GM18873 (cell line): ENCODE measurements at regions not wholly inside any gene's neighbourhood (a gene's known extent, or its start where the extent isn't known, plus 50 kb on each side); places are given as distances from the start of the nearest gene placed in this dataset.
"Not testable (repeated sequence)": the region's sequence is repeated elsewhere in the genome, so short reads cannot be mapped to it uniquely, and the experiment has no call there.

ENCODE experiments used
- ATAC-seq: cut with Tn5 transposase; IDR thresholded peaks from one replicate; pipeline ENCODE4 v1.9.1; 2021; ENCODE audit warnings: mild to moderate bottlenecking, moderate library complexity, moderate number of reproducible peaks; ENCODE audit not compliant: unreplicated experiment, low FRiP score

DNA sequence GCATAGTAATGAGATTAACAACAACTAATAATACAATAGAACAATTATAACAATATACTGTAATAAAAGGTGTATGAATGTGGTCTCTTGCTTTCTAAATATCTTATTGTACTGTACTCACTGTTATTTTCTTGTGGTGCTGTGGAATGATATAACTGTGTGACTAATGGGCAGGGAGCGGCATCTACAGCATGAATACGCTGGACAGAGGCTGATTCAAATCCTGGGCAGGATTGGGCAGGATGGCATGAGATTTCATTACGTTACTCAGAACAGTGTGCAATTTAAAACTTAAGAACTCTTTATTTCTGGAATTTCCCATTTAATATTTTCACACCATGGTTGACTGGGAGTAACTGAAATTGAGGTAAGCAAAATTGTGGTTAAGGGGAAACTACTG is 1239.8 kb upstream of the GOT2 start:
- no peak for ATAC-seq

DNA sequence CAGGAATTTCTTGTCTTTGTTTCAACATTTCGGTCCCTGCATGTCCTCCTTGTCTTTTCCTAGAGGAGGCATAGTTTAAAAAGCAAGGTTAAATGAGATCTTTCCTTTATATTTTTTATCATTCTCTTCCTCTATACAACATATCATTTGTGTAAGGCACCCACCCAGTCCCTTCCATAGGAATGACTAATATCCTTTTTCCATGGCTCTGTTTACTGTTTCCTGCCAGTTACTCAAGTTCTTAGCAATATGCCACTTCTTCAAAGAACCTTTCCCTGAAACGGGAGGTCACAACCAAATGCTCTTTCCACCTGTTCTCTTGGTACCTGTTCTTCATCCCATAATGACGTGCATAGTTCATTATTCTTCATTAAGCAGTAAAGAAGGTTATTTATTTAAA is 1237.1 kb upstream of the GOT2 start:
- no peak for ATAC-seq

DNA sequence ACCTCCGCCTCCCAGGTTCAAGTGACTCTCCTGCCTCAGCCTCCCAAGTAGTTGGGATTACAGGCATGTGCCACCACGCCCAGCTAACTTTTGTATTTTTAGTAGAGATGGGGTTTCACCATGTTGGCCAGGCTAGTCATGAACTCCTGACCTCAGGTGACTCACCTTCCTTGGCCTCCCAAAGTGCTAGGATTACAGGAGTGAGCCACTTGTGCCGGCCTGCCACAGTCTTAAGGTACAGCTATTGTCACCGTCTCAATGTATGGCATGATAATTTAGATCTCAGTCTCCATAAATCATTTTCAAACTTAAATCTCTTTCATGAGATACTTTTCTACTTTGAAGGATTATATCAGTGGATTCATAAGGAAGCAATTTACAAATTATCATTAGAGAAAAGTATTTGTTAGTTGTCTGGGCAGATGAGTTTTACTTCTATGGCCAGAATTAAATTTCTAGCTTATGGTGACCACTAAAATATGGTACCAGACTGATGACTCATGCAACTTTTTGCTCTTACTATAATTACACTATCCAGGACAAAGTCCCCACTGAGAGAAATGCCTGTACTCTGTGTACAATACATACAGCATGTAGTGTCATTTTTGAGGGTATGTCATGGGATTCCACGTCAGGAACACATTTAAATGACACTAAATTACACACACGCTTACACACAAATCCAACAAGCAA is 1230.3 kb upstream of the GOT2 start:
- ATAC-seq = no peak

DNA sequence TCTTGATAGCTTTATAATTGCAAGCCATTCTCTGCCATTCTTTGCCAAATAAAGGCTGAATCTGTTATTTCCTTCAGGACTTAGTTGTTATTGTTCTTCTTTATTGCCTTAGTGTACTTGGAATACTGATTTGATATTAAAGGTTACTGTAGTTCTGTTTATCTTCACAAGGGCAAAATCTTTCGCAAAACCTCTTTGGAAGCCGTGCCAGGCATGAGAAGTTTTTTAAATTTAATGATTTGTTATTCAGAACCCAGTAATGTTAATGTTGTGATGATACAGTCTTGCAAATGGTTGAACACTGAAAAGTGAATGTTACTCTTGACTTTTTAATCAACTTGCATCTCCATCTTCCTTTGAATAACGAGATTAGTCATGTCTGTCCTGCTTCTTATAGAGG is 1225.2 kb upstream of the GOT2 start:
- ATAC-seq = no peak

DNA sequence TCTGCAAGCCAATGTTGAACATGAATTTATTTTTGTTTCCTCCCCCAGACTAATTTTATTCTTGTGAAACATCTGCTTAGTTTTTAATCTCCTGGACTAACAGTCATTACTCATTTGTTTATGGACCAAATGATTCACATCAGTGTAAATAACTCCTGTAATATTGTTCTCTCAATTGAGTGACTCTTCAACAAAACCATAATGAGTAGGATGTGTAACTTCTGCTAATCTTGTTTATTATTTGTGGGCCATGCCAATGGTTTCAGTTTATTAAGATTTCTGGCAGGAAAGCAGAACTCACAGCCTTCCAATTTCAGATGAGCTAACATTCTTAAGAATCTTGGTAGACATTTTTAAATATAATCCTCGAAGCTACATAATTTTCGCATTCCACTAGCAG is 1216.3 kb upstream of the GOT2 start:
- no peak for ATAC-seq

DNA sequence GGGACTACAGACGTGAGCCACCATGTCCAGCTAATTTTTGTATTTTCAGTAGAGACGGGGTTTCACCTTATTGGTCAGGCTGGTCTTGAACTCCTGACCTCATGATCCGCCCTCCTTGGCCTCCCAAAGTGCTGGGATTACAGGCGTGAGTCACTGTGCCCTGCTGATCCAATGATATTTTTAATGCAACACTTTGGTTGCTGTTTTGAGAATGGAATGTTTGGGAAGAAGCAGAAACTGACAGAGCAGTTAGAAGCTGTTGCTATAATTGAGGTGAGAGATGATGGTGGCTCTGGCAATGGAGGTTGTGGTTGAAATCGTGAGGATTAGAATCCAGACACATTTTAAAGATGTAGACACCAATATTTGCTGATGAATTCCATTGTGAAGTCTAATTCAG is 1209.9 kb upstream of the GOT2 start:
- ATAC-seq = not testable (repeated sequence)

DNA sequence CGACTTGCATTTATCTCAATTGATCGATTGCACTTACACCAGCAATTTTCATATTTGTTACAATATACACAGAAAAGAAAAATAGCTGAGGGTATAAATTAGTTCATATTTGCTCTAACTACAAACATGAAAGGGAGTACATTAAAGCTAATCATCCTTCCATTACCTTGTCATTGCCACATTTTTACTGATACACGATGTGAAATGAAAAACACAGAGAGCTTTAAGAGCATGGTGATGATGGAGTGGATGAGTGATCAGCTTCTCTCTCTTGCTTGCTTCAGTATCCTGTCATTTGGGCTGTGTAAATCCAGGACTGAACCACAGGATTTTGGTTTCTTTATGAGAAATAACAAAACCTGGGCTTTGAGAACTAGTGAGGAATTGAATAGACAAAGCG is 1207.5 kb upstream of the GOT2 start:
- no peak for ATAC-seq

DNA sequence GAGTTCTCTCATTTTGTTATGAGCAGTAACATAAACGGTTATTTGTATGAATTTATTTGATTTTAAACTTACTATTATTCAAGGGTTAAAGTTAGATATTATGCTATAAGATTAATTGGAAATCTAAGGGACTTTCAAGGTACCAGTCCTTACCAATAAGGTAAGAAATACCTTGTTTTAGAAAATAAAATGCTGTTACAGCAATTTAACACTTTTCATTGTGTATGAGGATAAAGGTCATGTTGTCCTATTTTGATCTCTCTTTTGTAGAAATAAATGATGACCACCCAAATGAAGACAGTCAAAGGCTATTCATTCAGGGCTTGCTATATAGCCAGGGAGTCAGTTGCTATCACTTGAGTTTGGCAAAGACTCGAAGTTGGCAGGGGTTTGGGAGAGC is 1185.9 kb upstream of the GOT2 start:
- no peak for ATAC-seq

DNA sequence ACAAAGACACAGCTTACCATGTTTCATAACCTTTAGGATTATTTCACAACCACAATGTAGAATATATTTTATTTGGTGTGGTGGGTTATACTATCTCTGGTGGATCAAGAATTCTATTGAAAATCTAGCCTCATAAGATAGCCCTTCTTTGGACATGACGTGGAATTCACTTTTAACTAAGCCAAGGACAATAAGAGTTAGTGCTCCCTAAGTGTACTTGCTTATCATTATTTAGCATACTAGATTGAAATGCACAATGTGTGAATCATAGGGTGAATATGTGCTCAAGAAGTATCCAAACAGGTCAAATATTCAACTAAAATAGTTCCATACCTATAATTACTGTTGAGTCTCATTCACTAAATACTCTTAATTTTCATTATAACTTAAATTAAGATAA is 1179.5 kb upstream of the GOT2 start:
- ATAC-seq = no peak

DNA sequence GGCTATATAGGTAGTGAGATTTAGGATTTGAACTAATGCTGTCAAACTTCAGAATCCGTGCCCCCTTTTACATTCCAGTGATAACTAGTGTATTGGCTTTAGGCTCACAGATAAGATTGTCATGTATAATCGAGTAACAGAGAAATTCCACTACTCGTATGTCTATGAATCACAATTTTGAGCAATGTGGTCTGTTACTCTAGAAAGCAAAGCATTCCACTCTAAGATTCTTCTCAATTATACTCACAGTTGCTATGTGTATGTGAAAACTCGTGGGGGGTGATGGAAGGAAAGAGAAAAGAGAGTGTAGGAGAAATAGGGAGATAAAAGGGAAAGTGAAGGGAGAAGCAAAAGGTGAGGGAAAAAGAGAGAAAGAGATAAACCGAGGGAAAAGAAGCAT is 1175.1 kb upstream of the GOT2 start:
- no peak for ATAC-seq

DNA sequence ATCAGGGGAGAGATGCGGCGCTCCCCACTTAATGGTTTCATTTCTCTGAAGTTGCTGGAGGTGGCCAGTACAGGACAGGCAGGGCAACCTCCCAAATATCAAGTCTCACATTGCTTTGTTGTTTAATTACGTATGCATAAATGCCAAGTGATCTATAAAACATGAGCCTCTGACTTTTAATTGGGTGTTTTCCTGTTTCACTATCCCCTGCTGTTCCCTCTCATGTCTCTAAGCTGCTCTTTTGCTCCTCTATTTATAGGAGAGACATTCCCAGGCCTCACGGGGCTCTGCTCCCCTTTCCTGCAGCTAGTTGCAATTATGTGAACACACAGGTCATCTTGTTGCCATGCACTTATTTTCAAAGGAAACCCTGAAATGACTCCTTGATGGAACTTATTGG is 1173.5 kb upstream of the GOT2 start:
- ATAC-seq = no peak

DNA sequence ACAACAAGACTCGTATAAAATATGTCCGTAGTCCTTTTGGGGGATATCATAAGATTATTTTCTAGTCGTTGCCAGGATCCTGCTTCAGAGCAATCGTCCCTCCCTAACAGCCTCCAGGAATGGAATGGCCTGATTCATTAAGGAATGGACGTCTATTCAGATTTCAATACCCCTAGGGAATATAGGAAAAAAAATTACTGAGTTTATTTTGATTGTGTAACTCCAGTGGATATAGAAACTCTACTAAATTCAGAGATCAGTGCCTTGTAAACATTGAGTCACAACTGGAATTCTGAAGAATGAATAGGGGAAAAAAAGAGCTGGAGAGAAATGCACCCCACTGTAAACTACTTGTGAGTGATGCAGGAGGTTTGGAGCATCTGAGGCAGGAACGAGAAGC is 1171.5 kb upstream of the GOT2 start:
- ATAC-seq = no peak

DNA sequence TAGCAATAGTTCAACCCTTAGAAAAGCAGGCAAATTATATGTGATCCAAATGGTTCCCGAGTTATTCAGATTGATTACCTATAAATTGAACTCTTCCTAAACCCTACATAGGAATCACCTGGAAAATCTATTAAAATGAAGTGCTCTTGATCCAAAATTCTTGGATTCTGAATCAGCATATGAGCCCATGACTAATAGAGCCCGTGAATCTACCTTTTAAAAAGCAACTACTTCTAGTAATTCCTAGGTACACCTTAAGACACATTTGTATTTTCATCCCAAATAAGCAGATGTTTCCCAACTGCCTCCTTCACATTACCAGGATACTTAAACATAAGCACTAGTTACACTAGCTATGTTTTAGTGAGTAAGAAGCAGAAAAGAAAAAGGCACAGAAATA is 1171.0 kb upstream of the GOT2 start:
- ATAC-seq = no peak

DNA sequence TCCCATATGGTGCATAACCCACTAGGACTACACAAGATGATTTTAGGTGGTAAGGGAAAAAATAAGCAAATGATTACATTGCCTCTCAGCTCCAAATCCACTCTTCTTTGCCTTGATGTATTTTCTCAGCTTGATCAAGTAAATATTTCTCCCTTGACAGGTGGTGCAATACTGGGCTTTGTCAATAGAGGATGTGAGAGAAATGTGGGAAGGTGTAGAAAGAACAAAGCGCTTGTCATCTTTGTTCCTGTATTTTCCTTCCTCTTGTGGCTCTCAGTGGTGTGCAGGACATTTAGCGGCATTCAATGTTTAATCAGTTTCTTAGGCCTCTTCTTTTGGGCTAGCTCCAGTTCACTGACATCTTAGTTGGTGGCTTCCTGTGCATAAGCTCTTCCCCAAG is 1165.8 kb upstream of the GOT2 start:
- no peak for ATAC-seq

DNA sequence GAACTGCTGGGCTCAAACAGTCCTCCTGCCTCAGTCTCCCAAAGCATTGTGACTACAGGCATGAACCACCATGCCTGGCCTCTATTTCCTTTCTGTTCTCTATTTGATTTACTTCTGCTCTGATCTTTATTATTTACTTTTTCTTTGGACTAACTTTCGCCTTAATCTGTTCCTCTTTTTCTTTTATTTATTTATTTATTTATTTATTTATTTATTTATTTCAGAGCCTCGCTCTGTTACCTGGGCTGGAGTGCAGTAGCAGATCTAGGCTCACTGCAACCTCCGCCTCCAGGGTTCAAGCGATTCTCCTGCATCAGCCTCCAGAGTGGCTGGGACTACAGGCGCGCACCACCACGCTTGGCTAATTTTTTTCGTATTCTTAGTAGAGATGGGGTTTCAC is 1158.3 kb upstream of the GOT2 start:
- no peak for ATAC-seq

DNA sequence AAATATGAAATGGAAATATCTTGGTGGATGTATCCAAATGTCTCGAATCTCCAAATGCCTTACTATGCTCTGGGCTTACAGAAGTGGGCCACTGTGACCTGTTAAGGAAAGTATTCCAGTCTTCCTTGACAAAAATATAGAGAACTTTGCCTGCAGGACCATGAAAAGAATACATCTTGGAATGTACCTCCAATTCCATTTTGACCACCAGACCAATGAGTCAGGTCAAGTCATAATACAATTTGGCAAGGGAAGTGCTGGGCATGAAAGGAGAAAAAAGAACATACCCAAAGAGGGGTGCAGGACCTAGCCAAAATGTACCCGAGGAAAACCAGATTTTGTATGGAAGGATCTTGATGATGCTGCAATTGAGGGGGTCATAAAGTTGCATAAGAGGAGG is 1153.7 kb upstream of the GOT2 start:
- ATAC-seq = no peak

DNA sequence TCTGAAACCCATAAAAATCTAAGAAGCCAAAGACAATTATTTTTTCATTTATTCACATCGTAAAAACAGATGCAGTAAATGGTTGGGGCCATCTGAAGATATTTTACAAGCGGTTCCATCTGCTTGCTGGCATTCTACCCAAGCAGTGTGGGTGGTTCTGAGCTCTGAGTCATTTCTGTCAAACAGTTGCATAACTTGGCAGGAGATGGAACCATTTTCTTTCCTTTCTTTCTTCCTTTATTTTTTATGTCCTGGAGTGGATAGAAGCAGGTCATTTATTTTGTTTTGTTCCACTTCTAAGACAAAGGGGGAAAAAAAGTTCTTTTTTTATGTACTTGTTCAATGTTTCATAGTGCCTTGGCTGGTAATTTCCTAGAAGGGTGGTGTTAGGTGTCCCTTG is 1151.9 kb upstream of the GOT2 start:
- ATAC-seq = no peak

DNA sequence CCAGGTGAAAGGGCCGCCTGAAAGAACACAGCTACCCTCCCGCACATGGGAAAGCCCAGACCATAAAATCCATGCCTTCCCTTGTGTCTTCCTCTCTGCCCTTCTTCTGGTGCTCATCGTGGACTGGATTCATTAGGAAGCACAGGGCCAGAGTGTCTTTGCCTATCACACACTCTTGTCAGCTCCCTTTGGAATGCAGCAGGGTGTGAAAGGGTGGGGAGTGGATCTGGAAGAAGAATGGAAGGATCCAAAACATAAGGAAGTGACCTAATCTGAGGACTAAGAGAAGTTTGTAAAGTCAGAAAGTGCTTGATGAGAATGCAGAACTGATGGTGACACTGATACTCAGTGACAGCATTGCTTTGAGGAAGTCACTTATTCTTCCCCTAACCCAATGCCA is 1147.3 kb upstream of the GOT2 start:
- no peak for ATAC-seq

DNA sequence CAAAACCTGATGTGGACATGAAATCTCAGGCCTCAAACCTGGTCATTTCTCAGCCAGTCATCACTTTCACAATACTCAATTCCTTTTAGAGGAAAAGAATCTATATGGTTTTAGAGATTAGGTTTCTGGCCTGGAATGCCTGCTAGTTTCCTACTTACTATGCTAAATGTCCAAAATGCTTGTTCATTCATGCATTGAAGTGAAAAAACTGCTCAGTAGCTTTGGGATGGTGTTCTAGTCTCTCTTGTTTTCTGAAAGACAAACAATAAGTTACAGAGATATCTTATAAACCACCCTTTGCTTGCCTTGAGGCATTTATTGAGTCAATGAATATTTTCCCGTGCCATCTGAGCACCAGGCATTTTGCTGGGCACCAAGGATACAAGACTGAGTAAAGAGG is 1146.5 kb upstream of the GOT2 start:
- no peak for ATAC-seq

DNA sequence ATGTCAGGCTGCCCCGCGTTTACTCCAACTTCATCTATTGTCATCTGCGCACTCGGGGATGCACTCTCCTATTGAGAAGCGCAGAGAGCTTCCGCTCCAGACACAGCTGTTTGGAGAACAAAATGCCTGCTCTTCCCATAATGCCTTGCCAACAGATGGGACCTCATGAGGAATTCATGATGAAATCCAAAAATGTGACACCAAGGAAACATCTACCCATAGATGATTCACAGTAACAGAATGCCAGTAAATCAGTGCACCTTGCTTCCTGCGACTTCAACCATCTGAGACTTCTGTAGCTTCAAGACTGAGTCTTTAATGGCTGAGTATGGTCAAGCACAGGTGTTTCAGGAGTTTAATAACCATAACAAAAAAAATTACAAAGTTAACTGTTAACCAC is 1144.9 kb upstream of the GOT2 start:
- no peak for ATAC-seq

DNA sequence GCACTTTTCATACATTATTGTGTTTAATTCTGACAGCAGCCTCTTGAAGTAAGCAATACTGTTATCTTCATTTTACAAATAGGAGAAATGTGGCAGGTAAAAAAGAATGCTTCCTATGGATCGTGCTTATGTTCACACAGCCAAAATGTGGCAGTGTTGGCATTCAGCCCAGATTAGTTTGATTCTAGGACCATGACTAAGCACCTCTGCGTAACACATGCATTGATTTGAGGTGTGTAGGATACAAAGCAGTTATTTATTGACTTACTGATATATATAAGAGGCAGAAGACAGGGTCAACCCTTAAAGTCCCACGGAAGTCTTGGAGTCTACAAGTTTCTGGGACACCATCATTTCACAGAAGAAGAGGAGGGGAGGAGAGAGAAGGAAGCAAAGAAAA is 1144.4 kb upstream of the GOT2 start:
- no peak for ATAC-seq

DNA sequence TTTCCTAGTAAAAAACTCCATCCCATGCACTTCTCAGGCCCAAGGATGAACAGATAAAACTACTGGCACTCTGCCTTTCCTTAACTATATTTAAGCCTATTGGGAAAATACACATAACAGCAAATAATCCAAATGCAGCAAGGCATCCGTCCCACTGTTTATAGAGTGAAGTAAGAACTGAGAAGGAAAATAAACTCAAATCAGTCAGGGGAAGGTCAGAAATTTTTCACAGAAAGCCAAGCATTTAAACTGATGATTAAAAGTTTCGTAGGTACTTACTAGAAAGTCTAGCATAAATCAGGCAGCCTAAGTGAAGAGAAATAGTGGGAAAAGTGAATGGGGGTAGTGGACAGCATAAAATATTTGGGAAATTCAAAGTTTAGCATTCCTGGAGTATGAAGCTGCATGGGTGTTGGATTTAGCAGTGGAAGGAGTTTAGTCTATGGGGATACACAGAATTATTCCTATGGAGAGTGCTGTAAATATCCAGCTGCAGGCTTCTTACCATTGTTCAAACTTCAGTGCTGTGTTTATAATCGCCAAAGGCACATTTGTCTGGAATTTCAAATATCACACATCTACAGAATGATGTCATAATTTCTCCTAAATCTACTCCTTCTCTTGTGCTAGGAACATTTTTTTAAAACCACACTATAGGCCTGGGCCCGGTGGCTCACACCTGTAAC is 1131.0 kb upstream of the GOT2 start:
- no peak for ATAC-seq
